HG03045 (cell line): ENCODE measurements at regions not wholly inside any gene's neighbourhood (a gene's known extent, or its start where the extent isn't known, plus 50 kb on each side); places are given as distances from the start of the nearest gene placed in this dataset.

Experiments
- ATAC-seq: cut with Tn5 transposase; IDR thresholded peaks from one replicate; pipeline ENCODE4 v1.9.1; 2021; ENCODE audit warnings: mild to moderate bottlenecking, moderate library complexity; ENCODE audit not compliant: unreplicated experiment

DNA sequence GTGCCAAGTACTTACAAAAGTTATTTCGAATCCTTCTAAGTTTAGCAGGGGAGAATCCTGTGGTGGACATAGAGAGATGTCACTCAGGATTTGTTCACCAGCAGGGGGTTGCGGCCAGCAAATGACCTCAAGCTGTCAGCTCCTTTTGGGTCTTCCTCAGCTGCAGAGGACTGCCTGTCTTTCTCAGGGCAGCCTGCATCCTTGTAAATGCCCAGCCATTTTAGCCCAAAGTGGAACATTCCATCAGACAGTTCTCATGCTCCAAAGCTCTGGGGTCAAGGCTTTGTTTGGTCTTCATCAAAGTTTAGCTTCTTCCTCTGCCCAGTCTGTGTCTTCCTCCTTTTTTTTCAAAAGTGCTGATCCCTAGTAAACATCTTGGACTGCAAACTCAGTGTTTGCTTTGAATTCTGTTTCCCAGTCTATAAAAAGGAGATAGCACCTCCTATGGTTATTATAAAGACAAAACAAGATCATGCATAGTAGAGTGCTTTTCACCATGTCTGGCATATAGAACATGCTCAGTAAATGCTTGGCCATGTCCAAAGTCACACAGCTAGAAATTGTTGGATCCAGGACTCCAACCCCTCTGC lies 156.4 kb upstream of the GATB start:
- no peak for ATAC-seq

DNA sequence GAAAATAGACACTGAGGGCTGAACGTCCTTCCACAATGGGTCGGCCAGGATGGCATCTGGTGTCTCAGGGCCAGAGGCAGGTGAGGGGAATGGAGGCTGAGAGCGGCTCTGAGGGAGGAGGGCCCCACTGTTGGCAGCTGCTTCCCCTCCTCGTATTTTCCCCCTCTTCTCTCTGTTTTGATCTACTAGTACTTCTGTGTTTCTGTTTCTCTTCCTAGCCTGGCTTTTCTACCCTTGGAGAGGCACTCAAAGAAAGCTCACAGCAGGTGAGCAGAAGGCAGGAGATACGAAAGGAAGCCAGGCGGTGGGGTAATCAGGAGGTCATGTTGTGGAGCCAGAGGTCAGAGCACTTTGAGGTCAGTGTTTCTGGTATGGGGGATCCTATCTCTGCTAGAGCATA lies 151.8 kb upstream of the GATB start:
- no peak for ATAC-seq

DNA sequence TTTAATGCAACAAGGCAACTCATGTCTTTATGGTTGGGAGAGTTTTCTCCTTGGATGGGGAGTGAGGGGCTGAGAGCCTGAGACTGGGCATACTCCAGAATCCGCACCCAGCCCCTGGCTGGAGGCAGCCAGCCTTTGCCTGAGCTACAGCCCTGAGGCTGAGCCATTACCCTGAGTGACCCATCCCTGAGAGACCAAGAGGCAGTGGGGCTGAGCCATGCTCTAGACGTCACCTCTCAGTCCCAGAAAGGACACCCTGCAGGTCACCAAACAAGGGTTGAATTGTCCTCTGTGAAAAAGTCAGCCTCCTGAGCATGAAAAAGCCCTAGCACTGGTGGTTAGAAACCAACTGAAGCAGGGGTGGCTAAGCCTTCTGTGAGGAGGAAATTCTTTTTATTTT lies 151.2 kb upstream of the GATB start:
- no peak for ATAC-seq

DNA sequence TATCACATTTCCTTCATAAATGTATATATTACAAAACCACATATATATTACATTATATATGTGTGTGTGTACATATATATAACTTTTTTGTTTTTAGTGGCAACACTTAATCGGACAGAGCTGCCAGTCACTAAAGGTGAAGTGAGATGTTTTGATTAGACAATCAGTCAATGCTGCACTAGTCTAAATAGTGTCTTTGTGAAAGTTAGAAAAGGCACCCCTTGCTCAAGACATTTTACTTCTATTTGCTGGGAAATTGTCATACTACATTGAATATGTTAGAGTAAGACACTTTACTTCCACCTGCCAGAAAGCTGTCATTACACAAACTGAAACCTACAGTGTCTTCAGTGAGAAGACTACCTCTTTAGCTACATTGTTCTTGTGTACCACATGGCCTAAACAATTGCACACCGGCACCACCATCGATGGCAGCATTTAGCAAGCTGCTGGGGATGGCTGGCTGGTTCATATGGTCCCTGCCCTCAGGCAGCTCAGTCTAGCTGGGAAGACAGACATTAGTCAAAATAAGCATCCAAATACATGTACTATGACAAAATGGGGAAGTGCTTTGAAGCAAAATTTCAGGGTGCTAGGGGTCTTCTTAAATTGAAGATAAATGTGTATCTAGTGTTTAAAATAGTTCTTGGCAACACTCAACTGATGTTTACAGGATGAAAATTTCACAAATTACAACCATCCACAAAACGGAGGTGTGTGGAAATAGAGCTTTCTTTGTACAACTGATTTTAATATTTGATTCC lies 148.1 kb upstream of the GATB start:
- ATAC-seq = no peak

DNA sequence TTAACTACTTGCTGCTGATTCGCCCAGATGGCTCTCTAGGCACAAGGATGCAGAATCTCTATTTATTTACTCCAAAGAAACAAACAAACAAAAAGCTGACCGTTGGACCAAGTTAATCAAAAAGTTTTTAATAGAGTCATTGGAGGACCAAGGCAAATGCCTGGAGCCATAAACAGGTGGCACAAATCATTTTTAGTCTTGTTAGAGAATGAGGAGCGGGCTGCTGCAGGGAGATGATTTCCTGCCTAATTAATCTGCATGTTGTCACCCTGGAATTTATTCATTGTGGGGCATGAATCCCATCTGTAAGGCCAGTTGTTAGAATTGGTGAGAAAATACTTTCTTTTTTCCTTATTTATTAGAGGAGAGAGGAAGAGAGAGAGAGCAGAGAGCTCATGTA lies 147.4 kb upstream of the GATB start:
- ATAC-seq = no peak

DNA sequence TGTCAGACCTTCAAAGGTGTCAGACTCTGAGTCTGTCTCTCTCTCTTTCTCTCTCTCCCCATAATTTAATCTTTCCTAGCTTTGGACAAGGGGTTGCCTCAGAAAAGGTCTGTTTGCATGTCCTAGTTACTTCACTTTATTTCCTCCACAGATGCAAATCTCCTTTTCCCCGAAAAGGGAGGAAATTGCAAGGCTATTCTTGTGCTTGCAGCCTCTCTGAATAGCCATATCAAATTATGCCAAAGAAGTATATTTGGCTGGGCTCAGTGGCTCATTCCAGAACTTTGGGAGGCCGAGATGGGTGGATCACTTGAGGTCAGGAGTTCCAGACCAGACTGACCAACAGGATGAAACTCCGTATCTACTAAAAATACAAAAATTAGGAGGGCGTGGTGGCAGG lies 145.6 kb upstream of the GATB start:
- no peak for ATAC-seq

DNA sequence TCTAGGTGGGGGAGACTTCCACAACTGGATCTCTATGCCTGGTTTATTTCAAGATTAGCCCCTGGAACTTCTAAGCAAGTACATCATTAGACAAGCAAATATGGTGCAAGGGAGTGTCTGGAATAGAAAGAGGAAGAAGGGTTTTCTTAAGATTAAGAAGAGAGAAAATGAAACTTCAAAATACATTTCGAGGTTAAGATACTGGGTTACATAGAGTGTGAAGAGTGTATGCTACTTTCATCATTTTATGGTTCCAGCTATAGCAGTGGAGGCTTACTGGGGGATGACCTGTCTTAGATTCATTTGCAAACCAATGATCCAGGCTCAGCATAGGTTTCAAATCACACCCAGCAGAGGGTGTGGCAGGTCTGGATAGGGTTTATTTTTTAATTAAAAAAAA lies 144.4 kb upstream of the GATB start:
- peak; percentile 79 for ATAC-seq

DNA sequence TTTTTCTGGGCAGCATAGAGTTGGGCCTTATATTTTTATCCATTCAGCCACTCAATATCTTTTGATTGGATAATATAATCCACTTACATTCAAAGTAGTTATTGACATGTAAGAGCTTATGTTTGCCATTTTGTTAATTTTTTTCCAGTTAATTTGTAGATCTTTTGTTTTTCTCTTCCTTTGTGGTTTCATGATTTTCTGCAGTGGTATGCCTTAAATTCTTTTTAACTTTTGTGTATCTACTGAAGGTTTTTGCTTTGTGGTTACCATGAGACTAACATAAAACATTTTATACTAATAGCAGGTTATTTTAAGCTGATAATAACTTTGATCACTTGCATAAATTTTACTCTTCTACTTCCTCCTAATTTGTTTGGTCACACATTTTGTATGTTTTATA lies 140.8 kb upstream of the GATB start:
- no peak for ATAC-seq

DNA sequence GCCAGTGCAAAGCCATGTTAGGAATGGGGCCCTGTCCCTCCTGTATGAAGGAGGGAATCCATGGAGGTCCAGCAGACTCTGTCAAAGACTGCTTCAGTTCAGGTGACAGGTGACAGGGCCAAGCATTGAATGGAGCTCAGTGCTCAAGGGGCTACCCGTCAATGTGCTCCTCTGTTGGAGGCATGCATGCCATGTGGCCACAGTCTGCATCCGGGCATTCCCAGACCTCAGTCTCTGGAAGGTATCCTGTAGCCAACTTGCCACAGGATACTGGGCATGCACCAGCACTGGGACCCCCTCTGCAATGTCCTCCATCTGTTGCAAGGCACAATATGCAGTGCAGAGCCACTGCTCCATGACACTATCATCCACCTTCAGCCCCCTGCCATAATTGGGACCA lies 136.1 kb upstream of the GATB start:
- ATAC-seq = no peak

DNA sequence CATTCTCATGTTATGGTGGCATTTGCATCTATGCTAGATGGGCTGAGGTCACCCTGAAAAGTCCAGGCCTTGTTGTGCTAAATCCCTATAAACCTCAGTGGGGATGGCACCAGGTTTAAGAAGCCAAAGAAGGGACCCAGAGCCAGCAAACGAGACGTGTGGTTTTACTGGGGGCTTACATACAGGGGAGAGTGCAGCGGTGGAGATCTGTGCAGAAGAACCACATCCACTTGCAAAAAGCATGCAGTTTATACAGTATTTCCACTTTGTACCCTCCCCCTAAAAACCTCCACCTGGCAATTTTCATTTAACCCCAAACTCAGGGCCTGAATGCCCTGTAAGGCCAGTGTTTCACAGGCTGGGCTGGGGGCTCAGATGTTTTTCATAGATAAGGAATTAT lies 134.9 kb upstream of the GATB start:
- no peak for ATAC-seq

DNA sequence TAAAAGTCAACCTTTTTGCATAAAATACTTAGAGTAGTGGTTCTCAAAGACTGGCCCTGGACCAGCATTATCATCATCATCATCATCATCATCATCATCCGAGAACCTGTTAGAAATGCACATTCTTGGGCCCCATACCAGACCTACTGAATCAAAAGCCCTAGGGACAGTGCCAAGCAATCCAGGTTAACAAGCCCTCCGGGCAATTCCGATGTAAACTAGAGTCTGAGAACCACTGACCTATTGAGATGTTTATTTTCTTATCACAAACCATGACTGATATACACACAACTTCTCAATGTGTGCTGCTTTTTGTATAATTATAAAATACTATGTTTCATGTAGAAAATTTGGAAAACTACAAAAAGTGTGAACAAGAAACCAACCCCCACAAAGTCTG lies 133.4 kb upstream of the GATB start:
- ATAC-seq = no peak

DNA sequence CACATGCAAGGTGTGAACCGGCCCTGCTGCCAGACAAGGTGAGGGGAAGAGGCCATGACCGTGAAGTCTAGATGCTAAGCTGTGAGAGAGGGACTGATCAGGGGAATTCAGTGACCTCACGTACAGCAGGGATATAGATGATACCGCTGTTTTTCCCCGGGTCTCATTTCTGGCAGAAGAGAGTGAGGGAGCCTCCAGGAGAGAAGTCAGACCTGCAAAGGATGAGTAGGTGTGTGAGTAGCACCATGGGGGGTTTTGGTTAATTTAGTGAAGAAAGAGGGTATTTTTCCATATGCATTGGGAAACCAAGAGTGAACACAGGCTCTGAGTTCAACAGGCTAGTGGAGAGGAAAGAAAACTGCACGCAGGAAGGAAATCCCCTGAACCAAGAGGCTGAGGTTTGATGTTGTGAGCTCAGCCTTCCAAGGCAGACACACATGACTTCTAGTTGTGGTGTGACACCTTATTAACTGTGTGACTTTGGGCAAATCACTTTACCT lies 127.6 kb upstream of the GATB start:
- ATAC-seq = peak; percentile 60

DNA sequence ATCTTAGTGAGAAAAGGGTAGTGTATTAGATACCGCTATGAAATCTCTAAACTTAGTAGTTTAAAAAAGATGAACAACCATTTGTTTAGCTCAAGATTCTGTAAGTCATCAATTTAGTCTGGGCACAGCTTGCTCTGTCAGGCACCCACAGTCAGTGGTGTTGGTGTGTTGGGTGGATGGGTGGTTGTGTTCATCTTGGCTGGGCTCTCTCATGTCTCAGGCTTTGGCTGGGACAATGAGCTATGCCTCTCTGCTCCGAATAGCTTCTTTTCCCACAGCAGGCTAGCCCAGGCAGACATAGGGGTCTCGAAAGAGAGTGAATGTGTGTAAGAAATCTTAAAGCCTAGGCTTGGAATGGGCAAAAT lies 127.0 kb upstream of the GATB start:
- ATAC-seq = peak; percentile 18

DNA sequence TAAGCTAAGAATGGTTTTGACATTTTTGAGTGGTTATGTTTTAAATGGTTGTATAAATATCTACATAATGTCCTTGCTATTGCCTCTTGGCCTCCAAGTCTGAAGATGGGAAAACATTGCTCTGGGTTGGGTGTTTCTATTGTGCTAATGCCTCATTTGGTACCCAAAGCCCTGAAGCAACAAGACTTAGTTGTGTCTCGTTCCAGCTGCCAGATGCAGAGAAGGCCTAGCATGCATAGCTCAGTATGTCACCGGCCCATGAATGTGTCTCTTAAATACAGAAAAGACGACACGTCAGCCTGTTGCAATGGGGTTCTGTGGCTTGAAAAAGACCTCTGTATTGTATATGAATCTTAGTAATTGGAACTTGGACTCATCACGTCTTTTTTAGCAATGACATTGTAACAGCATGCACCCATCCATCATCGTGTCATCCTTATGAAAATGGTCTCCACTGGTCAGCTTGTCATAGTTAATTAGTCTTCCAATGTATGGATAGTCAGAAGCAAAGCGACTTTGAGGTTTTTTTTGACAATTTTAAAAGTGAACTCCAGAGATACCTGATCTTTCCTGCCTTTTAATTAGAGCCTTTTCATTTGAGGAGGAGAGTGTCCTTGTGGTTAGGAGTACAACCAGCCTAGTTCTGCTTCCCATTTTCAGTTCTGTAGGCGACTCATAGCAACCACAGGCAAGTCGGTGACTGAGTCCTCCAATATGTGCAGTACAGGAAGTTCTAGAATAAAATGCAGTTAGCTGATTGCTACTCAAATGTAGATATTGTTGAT lies 126.4 kb upstream of the GATB start:
- ATAC-seq = peak; percentile 64

DNA sequence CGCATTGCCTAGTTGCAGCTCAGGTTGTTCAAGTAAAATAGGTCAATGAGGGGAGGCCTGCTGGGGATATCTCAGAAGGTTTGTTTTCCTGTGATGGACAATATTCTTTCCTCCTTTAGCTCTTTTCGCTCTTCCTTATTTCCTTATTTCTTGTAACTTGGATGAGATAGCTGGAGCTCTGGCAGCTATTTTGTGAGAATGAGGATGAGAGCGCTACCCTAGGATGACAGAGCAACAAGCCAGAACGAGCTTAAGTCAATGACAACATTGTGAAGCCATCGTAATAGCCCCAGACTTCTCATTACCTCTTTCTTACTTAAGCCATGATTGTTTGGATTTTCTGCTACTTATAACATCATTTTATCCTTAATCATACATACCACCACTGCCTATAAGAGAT lies 124.3 kb upstream of the GATB start:
- no peak for ATAC-seq

DNA sequence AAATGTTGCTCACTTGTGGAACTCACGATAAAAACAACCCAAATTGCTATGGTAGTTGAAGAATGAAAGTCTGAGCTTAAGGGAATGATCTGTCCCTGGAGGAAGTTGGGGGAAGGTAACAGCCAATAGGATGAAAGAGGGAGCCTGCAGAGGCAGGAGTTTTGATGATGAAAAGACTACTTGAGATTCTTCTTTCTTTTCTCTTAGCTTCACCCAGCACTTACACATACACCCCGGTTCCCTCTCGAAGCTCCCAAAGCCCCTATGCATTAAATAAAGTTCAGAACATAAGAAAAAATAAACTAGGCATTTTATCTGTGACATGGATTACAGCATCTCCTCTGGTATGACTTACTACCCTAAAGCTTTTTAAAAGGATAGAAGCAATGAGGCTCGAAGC lies 122.9 kb upstream of the GATB start:
- ATAC-seq = no peak

DNA sequence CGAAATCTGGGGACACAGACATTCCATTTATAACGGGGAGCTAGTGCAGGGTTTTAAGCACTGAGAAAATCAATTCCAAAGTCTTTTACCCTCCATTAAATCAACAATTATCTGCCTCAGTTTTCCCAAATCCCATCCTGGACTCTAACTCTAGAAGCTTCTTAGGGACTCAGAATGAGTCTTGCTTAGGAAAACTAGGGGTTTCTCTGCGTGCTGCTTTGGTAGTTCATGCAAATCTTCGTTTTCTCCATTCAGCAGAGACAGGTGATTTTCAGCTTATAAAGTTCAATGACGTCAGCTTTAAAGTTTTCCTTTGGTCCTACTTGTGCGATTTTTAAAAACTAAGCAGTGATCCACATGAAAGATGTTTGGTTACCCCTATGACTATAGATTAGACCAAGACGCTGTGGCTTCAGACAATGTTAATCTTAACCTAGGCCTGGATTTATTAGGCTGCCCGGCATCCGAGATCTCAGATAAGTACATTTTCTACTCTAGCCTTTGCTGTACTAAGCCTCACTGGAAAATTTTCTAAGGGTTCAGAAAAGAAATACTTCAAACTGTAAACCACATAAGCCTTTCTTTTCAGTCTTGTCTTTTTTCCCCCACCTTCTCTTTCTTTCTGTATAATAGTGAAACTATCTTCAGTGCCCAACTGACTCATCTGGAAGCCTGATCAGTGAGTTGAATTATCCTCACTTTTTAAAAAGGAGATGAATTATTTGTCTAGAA lies 121.4 kb upstream of the GATB start:
- ATAC-seq = peak; percentile 66

DNA sequence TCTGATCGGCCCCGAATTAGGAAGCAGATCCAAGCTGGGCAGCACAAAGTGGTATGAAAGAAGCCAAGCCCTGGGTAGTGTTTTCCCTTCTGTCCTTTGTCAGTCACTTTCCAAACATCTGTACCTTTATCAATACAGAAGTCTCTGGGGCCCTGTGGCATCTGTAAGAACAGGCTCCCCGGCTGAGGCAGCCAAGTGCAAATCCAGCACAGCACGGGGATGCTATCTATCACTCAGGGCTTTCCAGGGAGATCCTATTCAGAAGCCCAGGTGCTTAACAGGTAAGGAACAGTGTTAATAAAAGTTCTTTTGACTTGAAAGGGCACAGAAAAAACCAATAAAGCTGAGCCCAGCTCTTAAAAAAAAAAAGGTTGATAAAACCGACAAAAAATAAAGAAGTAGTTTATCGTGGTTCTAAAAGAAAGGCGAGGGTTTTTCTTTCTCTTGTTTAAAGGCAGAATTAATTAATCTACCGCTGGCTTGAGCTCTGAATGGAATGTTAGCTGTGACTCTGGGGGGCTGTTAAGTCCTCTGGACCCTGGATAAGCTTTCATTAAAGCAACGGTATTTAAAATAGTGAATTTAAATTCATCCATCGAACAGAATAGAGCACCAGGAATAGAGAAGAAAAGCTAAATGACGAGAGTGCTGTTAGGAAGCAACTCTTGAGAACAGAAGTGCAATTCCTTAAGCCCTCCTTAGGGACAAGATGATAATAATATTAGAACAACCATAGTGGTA lies 119.1 kb upstream of the GATB start:
- ATAC-seq = no peak

DNA sequence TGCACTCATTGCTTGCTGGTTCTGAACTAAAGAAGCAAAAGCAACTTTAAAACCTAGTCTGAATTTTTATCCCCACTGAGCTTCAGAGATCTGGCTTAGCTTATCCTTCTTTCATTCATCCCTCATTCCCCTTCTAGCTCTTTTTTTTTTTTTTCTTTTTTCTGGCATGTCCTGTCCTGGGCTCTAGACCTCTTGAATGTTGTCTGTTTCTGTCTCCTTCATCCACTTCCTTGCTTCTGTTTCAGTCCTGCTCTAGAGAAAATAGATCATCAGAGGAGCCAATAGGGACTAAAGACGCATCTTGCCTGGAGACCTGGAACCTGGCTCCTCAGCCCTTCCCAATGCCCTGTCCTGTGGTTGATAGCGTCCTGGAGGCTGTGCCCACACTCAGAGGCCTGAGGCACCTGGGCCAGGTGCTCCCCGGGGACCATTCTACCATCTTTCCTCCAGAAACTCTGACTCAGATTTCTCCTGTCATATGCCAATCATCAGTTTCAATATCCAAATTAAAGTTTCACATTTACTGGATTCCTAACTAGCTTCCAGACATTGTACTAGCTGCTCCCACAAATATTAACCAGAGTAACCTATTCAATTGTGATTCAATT lies 115.7 kb upstream of the GATB start:
- ATAC-seq = no peak

DNA sequence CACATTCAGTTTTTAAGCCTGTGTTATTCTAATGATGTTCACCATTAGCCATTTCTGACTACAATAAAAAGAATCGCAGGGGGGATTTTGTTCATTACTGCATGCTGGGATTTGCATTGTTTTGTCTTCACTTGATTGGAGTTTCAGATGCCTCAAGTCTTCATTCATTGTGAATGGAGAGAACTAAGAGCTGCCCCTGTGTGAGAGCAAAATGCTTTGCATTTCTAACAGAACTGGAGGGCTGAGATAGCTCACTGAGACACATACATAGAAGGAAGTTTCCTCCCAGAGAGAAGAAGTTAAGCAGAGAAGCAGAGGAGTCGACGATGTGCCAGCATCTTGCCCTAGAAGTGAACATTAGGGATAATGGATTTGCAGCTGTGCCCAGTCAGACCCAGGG lies 113.5 kb upstream of the GATB start:
- no peak for ATAC-seq
